Ishikawa (cell line): ENCODE measurements at regions not wholly inside any gene's neighbourhood (a gene's known extent, or its start where the extent isn't known, plus 50 kb on each side); places are given as distances from the start of the nearest gene placed in this dataset.

ENCODE experiments used
- CEBPB ChIP-seq: IDR thresholded peaks from 2 replicates; pipeline ENCODE4 v1.6.1; 2012
- CREB1 ChIP-seq: IDR thresholded peaks from 2 replicates; pipeline ENCODE4 v1.6.1; 2012; ENCODE audit warnings: low read depth
- EGR1 ChIP-seq: IDR thresholded peaks from 2 replicates; pipeline ENCODE4 v1.6.1; 2012
- EP300 ChIP-seq: IDR thresholded peaks from 2 replicates; pipeline ENCODE4 v1.6.1; 2012; ENCODE audit warnings: borderline replicate concordance
- FOXM1 ChIP-seq: IDR thresholded peaks from 2 replicates; pipeline ENCODE4 v1.6.1; 2012; ENCODE audit warnings: low read depth, borderline replicate concordance
- MAX ChIP-seq: IDR thresholded peaks from 2 replicates; pipeline ENCODE4 v1.6.1; 2012
- NFIC ChIP-seq: IDR thresholded peaks from 2 replicates; pipeline ENCODE4 v1.6.1; 2012
- RAD21 ChIP-seq: IDR thresholded peaks from 2 replicates; pipeline ENCODE4 v1.6.1; 2012; ENCODE audit warnings: low read depth
- REST ChIP-seq: IDR thresholded peaks from 2 replicates; pipeline ENCODE4 v1.6.1; 2012; ENCODE audit warnings: low read depth, mild to moderate bottlenecking
- TAF1 ChIP-seq: IDR thresholded peaks from 2 replicates; pipeline ENCODE4 v1.6.1; 2012; ENCODE audit warnings: low read depth, mild to moderate bottlenecking
- TCF12 ChIP-seq: IDR thresholded peaks from 2 replicates; pipeline ENCODE4 v1.6.1; 2012; ENCODE audit warnings: low read depth
- TEAD4 ChIP-seq: IDR thresholded peaks from 2 replicates; pipeline ENCODE4 v1.6.1; 2012
- YY1 ChIP-seq: IDR thresholded peaks from 2 replicates; pipeline ENCODE4 v1.6.1; 2012; ENCODE audit warnings: low read depth
- ZBTB7A ChIP-seq: IDR thresholded peaks from 2 replicates; pipeline ENCODE4 v1.6.1; 2012; ENCODE audit warnings: low read depth
- TF ChIP-seq, protein P1 (sequence below): IDR thresholded peaks from 2 replicates; pipeline ENCODE4 v1.6.1; 2012

DNA sequence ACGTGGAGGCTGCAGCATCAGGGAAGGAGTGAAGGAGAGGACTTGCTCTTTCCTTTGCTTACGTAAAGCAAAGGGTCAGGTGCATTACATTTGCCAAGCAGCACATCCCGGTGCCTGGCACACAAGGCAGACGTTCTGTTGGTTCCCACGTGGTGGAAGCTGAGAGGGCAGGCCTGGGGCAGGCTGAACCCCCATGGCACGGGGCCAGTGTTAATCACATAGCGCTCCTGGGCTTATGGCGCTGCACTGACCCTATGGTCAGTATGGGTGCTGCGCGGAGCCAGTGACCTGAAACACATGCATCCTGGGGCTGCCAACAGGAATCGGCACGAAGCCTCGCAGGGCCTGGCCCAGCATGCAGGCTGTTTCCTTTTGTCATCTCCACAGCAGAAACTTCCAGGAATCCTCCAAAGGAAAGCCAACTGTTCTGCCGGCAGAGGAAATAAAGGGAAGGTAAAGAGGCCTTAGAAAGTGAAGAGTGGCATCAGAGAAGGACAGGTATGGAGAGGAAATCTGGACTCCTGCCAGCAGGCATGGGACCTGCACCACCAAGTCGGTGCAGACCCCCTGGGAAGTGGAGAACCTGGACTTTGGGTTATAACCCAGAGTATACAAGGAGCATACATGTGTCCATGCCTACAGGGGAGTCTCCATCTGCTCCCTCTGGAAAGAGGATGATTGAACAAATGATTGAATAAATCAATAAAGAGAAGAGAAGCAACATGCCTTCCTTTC is 560.2 kb downstream of the TCERG1L start:
- no peak for TF ChIP-seq RAD21
- no peak for TF ChIP-seq TAF1
- TF ChIP-seq ZBTB7A: no peak
- TF ChIP-seq, protein P1, sequence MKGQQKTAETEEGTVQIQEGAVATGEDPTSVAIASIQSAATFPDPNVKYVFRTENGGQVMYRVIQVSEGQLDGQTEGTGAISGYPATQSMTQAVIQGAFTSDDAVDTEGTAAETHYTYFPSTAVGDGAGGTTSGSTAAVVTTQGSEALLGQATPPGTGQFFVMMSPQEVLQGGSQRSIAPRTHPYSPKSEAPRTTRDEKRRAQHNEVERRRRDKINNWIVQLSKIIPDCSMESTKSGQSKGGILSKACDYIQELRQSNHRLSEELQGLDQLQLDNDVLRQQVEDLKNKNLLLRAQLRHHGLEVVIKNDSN: no peak
- TF ChIP-seq TEAD4: no peak
- no peak for TF ChIP-seq YY1
- no peak for TF ChIP-seq FOXM1
- TF ChIP-seq EGR1: no peak
- TF ChIP-seq CREB1: no peak
- TF ChIP-seq EP300: no peak
- TF ChIP-seq NFIC: no peak
- TF ChIP-seq TCF12: no peak
- TF ChIP-seq REST: no peak

DNA sequence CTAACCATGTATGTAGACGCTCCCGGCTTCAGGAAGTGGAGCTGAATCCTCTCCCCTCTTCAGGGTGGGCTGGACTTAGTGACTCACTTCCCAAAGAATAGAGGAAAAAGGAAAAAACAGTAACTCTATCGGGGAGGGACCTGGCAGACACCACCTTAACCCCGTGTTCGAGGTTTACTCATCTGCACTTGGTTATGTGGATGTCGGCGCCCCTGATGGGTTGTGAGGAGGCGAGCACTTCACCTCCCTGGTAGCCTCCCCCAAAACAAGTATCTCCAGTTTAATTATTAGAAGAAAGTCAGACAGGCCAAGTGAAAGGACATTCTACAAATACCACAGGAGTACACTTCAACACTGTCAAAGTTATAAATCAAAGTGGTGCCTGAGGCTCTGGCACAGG is 559.7 kb downstream of the TCERG1L start:
- TF ChIP-seq ZBTB7A: no peak
- no peak for TF ChIP-seq NFIC

DNA sequence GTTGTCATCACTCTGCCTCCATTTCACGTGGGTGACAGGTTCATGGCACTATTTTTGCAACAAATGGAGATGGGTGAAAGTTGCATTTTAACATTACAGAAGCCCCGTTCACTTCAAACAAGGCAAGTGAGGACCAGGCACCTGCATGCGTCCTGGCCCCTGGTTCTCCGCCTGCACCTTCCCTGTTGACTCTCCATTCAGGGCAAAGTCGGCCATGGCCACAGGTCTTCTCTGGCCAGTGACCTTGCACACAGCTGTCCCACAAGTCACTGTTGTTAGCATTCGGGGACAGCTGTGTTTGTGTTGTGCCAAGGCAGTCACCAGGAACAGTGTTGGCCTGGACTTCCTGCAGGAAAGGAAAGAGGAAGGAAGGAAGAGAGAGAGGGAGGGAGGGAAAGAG is 554.9 kb downstream of the TCERG1L start:
- TF ChIP-seq TEAD4 (no peak), TAF1 (no peak), CEBPB (no peak), TCF12 (no peak), ZBTB7A (no peak), MAX (no peak), EGR1 (no peak), FOXM1 (no peak), NFIC (no peak), RAD21 (no peak)
- TF ChIP-seq, protein P1: no peak

DNA sequence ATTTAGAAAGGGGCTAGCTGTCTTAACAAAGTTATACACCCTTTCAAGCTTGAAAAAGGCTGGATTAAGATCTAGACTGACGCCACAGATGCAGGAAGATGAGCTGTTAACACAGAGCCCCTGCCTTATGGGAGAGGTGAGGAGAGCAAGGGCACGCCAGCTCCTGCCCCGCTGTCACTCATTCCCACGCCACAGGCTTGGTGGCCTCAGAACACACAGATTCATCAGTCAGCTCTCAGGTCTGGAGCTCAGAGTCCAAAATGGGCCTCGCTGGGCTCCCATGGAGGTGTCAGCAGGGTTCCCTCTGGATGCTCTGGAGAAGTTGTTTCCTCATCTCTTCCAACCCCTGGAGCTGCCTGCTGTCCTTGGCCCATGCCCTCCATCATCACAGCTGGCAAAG is 554.2 kb downstream of the TCERG1L start:
- no peak for TF ChIP-seq TCF12
- TF ChIP-seq CREB1: no peak
- TF ChIP-seq REST: no peak
- TF ChIP-seq TAF1: no peak

- TF ChIP-seq NFIC (no peak), TCF12 (no peak)
These were observed 553.6 kb downstream of the TCERG1L start for GRCh38 chr10:130757821-130758489.

GRCh38 chr10:130758529-130758928 is 553.0 kb downstream of the TCERG1L start:
- TF ChIP-seq ZBTB7A: no peak
- no peak for TF ChIP-seq EP300

DNA sequence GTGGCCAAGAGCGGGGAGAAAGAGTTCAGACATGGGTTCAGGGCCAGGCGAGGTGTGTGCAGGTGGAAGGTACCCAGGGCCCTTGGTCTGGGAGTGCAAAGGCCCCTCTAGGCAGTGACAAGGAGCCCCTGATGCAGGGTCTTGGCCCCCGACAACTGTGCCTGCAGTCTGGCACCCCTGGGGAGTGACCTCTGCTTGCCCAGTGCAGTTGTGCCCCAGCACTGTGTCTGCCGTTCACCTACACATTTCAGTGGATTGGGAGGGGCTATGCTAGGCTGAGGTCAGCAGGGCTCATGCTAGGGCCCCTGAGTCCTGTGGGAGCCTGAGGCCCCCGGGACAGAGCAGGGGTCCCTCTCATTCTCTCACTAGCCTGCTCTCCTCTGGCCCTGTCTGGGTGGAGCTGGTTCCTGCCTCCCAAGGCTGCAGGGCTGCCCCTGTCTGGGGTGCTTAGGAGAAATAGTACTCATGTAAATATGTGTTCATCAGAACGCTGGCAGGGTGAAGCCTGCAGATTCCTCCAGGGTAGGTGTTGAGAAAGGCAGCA is 550.4 kb downstream of the TCERG1L start:
- TF ChIP-seq TCF12: no peak
- no peak for TF ChIP-seq EGR1
- no peak for TF ChIP-seq ZBTB7A
- TF ChIP-seq, protein P1: no peak
- no peak for TF ChIP-seq CEBPB
- TF ChIP-seq EP300: no peak
- TF ChIP-seq MAX: no peak
- no peak for TF ChIP-seq TAF1
- no peak for TF ChIP-seq CREB1
- TF ChIP-seq TEAD4: no peak
- no peak for TF ChIP-seq REST
- no peak for TF ChIP-seq RAD21
- no peak for TF ChIP-seq NFIC
- TF ChIP-seq YY1: no peak
- TF ChIP-seq FOXM1: no peak
